WTC11 (cell line): ENCODE measurements at regions not wholly inside any gene's neighbourhood (a gene's known extent, or its start where the extent isn't known, plus 50 kb on each side); places are given as distances from the start of the nearest gene placed in this dataset.

Experiments
- ATAC-seq: fragments of 200-7000 bp; cut with Tn5 transposase; 2 replicates; pipeline ENCODE4 v1.10.0; 2021; ENCODE audit warnings: mild to moderate bottlenecking, moderate library complexity
- CTCF ChIA-PET: fragments of 300-600 bp; sonication (Branson Sonifier 250); formaldehyde crosslinking; loops from one replicate; lab custom pipeline; 2021; ENCODE audit warnings: antibody characterized with exemption; lab: Charles Lee
- POLR2A ChIA-PET: fragments of 350-600 bp; sonication (Branson Sonifier 250); formaldehyde crosslinking; loops from one replicate; lab custom pipeline; 2021; ENCODE audit warnings: antibody characterized with exemption; lab: Charles Lee
- DNase-seq: peaks from one replicate; pipeline ENCODE4 v3.0.0; 2021; ENCODE audit warnings: low spot score
- H3K27ac Mint-ChIP-seq: 2 replicates; pipeline ENCODE4 v1.8.0; 2021; ENCODE audit warnings: mixed read lengths
- H3K27me3 Mint-ChIP-seq: 2 replicates; pipeline ENCODE4 v1.8.0; 2021; ENCODE audit warnings: low read depth, mild to moderate bottlenecking, moderate library complexity, mixed read lengths
- H3K36me3 Mint-ChIP-seq: 2 replicates; pipeline ENCODE4 v1.8.0; 2021; ENCODE audit warnings: mixed read lengths
- H3K4me1 Mint-ChIP-seq: 2 replicates; pipeline ENCODE4 v1.8.0; 2022; ENCODE audit warnings: mixed read lengths
- H3K4me3 Mint-ChIP-seq: 2 replicates; pipeline ENCODE4 v1.8.0; 2021; ENCODE audit warnings: mild to moderate bottlenecking, moderate library complexity, mixed read lengths
- H3K9me3 Mint-ChIP-seq: 2 replicates; pipeline ENCODE4 v1.8.0; 2021; ENCODE audit warnings: mixed read lengths
- ATF3 ChIP-seq: sonication (generic); formaldehyde crosslinking; conservative IDR thresholded peaks from 2 replicates; pipeline ENCODE4 v1.8.1; 2022; ENCODE audit warnings: mild to moderate bottlenecking, missing genetic modification reagents
- CBFB ChIP-seq: sonication (generic); formaldehyde crosslinking; IDR thresholded peaks from 2 replicates; pipeline ENCODE4 v1.8.1; 2022; ENCODE audit warnings: mild to moderate bottlenecking, low read depth, missing genetic modification reagents
- CDX4 ChIP-seq: fragments of 250-450 bp; sonication (Bioruptor Pico); IDR thresholded peaks from 2 replicates; pipeline ENCODE4 v1.9.0; 2021; ENCODE audit warnings: moderate library complexity, mild to moderate bottlenecking, inconsistent platforms, borderline replicate concordance
- E2F1 ChIP-seq: sonication (generic); formaldehyde crosslinking; IDR thresholded peaks from 2 replicates; pipeline ENCODE4 v1.8.0; 2022; ENCODE audit warnings: mild to moderate bottlenecking, missing genetic modification reagents
- E2F4 ChIP-seq: sonication (generic); formaldehyde crosslinking; IDR thresholded peaks from 2 replicates; pipeline ENCODE4 v1.8.1; 2022; ENCODE audit warnings: low read depth, mild to moderate bottlenecking, moderate library complexity, missing genetic modification reagents, borderline replicate concordance
- E2F5 ChIP-seq: sonication (generic); formaldehyde crosslinking; IDR thresholded peaks from 2 replicates; pipeline ENCODE4 v1.8.1; 2022; ENCODE audit warnings: mild to moderate bottlenecking, moderate library complexity, missing genetic modification reagents
- ETV6 ChIP-seq: sonication (generic); formaldehyde crosslinking; IDR thresholded peaks from 2 replicates; pipeline ENCODE4 v1.8.1; 2022; ENCODE audit warnings: mild to moderate bottlenecking, missing genetic modification reagents
- GABPB1 ChIP-seq: sonication (generic); formaldehyde crosslinking; IDR thresholded peaks from 2 replicates; pipeline ENCODE4 v1.8.1; 2023; ENCODE audit warnings: mild to moderate bottlenecking, missing genetic modification reagents
- GRHL2 ChIP-seq: fragments of 250-450 bp; sonication (Bioruptor Pico); IDR thresholded peaks from 2 replicates; pipeline ENCODE4 v1.8.0; 2022; ENCODE audit warnings: mild to moderate bottlenecking, moderate library complexity; ENCODE audit not compliant: insufficient replicate concordance, severe bottlenecking
- GTF2I ChIP-seq: fragments of 250-450 bp; sonication (Bioruptor Pico); conservative IDR thresholded peaks from 2 replicates; pipeline ENCODE4 v1.4.0; 2021; ENCODE audit warnings: mild to moderate bottlenecking
- HMGXB4 ChIP-seq: sonication (generic); formaldehyde crosslinking; IDR thresholded peaks from 2 replicates; pipeline ENCODE4 v1.8.1; 2023; ENCODE audit warnings: mild to moderate bottlenecking, moderate library complexity, missing genetic modification reagents
- MAX ChIP-seq: sonication (generic); formaldehyde crosslinking; IDR thresholded peaks from 2 replicates; pipeline ENCODE4 v1.8.0; 2022; ENCODE audit warnings: mild to moderate bottlenecking, missing genetic modification reagents
- PREB ChIP-seq: sonication (generic); formaldehyde crosslinking; IDR thresholded peaks from 2 replicates; pipeline ENCODE4 v1.8.1; 2022; ENCODE audit warnings: mild to moderate bottlenecking, missing genetic modification reagents, moderate library complexity, borderline replicate concordance
- RORB ChIP-seq: fragments of 250-450 bp; sonication (Bioruptor Pico); IDR thresholded peaks from 2 replicates; pipeline ENCODE4 v1.9.0; 2021; ENCODE audit warnings: mild to moderate bottlenecking
- TEAD4 ChIP-seq: sonication (generic); formaldehyde crosslinking; IDR thresholded peaks from 2 replicates; pipeline ENCODE4 v1.8.0; 2022; ENCODE audit warnings: mild to moderate bottlenecking, missing genetic modification reagents
- ZBTB21 ChIP-seq: sonication (generic); formaldehyde crosslinking; IDR thresholded peaks from 2 replicates; pipeline ENCODE4 v1.8.1; 2023; ENCODE audit warnings: mild to moderate bottlenecking, missing genetic modification reagents, borderline replicate concordance
- ZBTB43 ChIP-seq: sonication (generic); formaldehyde crosslinking; IDR thresholded peaks from 2 replicates; pipeline ENCODE4 v1.8.1; 2023; ENCODE audit warnings: mild to moderate bottlenecking, missing genetic modification reagents
- ZMAT4 ChIP-seq: fragments of 250-450 bp; sonication (Bioruptor Pico); IDR thresholded peaks from 2 replicates; pipeline ENCODE4 v1.9.0; 2021; ENCODE audit warnings: mild to moderate bottlenecking
- ZNF281 ChIP-seq: sonication (generic); formaldehyde crosslinking; IDR thresholded peaks from 2 replicates; pipeline ENCODE4 v1.8.0; 2023; ENCODE audit warnings: mild to moderate bottlenecking, missing genetic modification reagents
- ZNF396 ChIP-seq: fragments of 250-450 bp; sonication (Bioruptor Pico); IDR thresholded peaks from 2 replicates; pipeline ENCODE4 v1.8.0; 2021; ENCODE audit warnings: mild to moderate bottlenecking, moderate library complexity, borderline replicate concordance
- ZNF671 ChIP-seq: fragments of 250-450 bp; sonication (Bioruptor Pico); IDR thresholded peaks from 2 replicates; pipeline ENCODE4 v1.8.0; 2021; ENCODE audit warnings: mild to moderate bottlenecking
- ZSCAN18 ChIP-seq: fragments of 250-450 bp; sonication (Bioruptor Pico); IDR thresholded peaks from 2 replicates; pipeline ENCODE4 v2.1.2; 2022; ENCODE audit warnings: mild to moderate bottlenecking, moderate library complexity

- POLR2A ChIA-PET: no interaction called here
- CTCF ChIA-PET: no interaction called here
- DNase-seq (no peak), ATAC-seq (no peak)
- no peaks in the 10 kb centered on the region; the same call in 1 of the 2 replicates for H3K27me3 Mint-ChIP-seq
- 0 out of 2 replicates have a peak, but pooled peaks cover 5% of the 10 kb centered on the region for H3K36me3 Mint-ChIP-seq
- H3K4me3 Mint-ChIP-seq: no peak overlapping the region
- peaks cover 19% of the 10 kb centered on the region for H3K9me3 Mint-ChIP-seq
- no peak for TF ChIP-seq HMGXB4
- TF ChIP-seq MAX (CRISPR knock-in tag): no peak
- no peak for TF ChIP-seq ATF3 (CRISPR knock-in tag)
- no peak for TF ChIP-seq ZSCAN18
- no peak for TF ChIP-seq GTF2I (CRISPR knock-in tag)
- no peak for TF ChIP-seq RORB
- no peak for TF ChIP-seq E2F5 (CRISPR knock-in tag)
- H3K4me1 Mint-ChIP-seq: peaks cover 5% of the 10 kb centered on the region; the same call in 1 of the 2 replicates
- no peak overlapping the region for H3K27ac Mint-ChIP-seq
Measured at GRCh38 chr10:21049482-21049881, 152.4 kb upstream of the NEBL start.

- POLR2A ChIA-PET: no interaction called here
- no peak overlapping the region for H3K27ac Mint-ChIP-seq
- TF ChIP-seq E2F1: no peak
- TF ChIP-seq TEAD4: no peak
- no peak for TF ChIP-seq CDX4 (CRISPR knock-in tag)
- no peak for TF ChIP-seq GABPB1 (CRISPR knock-in tag)
- TF ChIP-seq ETV6 (CRISPR knock-in tag): no peak
- TF ChIP-seq ZNF396 (CRISPR knock-in tag): no peak
- no peak for TF ChIP-seq ZNF671 (CRISPR knock-in tag)
- TF ChIP-seq ZMAT4 (CRISPR knock-in tag): no peak
- no peak for TF ChIP-seq GRHL2
- no peak for TF ChIP-seq E2F4 (CRISPR knock-in tag)
- no peak for TF ChIP-seq PREB (CRISPR knock-in tag)
- TF ChIP-seq CBFB (CRISPR knock-in tag): no peak
- no peak for TF ChIP-seq ZBTB43
- TF ChIP-seq ZBTB21: no peak
- no peak for TF ChIP-seq ZNF281 (CRISPR knock-in tag)
Measured at GRCh38 chr10:21048068-21048467, 151.0 kb upstream of the NEBL start.

More at GRCh38 chr10:21048068-21048467, 151.0 kb upstream of the NEBL start:
- Mint-ChIP-seq H3K4me1 (peaks cover 6% of the 10 kb centered on the region), H3K4me3 (no peak overlapping the region), H3K27me3 (no peaks in the 10 kb centered on the region; the same call in 1 of the 2 replicates), H3K36me3 (0 out of 2 replicates have a peak, but pooled peaks cover 5% of the 10 kb centered on the region), H3K9me3 (peaks cover 19% of the 10 kb centered on the region)
- CTCF ChIA-PET: no interaction called here
- DNase-seq (no peak), ATAC-seq (no peak)
